ENCODE measurements at regions not wholly inside any gene's neighbourhood (a gene's known extent, or its start where the extent isn't known, plus 50 kb on each side); places are given as distances from the start of the nearest gene placed in this dataset.
"Not testable (repeated sequence)": the region's sequence is repeated elsewhere in the genome, so short reads cannot be mapped to it uniquely, and the experiment has no call there.

- not testable (repeated sequence) for H2AFZ ChIP-seq (ENCODE audit: low read length); H3K79me2 ChIP-seq (ENCODE audit: insufficient read depth, low read length); H3K4me1 ChIP-seq (ENCODE audit: insufficient read depth, low read length, severe bottlenecking); H3K27ac ChIP-seq (ENCODE audit: low read depth, low read length, poor library complexity, severe bottlenecking); H4K20me1 ChIP-seq (ENCODE audit: insufficient read depth, low read length); H3K36me3 ChIP-seq (ENCODE audit: insufficient read depth, low read length); H3K9me3 ChIP-seq (ENCODE audit: low read length); H3K4me3 ChIP-seq (ENCODE audit: low read depth, low read length, poor library complexity, severe bottlenecking); H3K27me3 ChIP-seq (ENCODE audit: insufficient read depth, low read length); H3F3A ChIP-seq (ENCODE audit: insufficient read depth, low read length); H3K9ac ChIP-seq (ENCODE audit: low read length); H3K4me2 ChIP-seq (ENCODE audit: low read length); H3K9me2 ChIP-seq (ENCODE audit: low read depth, low read length)
Observed at GRCh38 chr15:85196697-85197096, 183.7 kb upstream of the AKAP13 start.

GRCh38 chr15:85197582-85197981 is 182.8 kb upstream of the AKAP13 start:
- not testable (repeated sequence) for H4K20me1 ChIP-seq (ENCODE audit: insufficient read depth, low read length); H3K9me2 ChIP-seq (ENCODE audit: low read depth, low read length); H3K4me2 ChIP-seq (ENCODE audit: low read length); H3K9ac ChIP-seq (ENCODE audit: low read length); H3K79me2 ChIP-seq (ENCODE audit: insufficient read depth, low read length); H3K4me1 ChIP-seq (ENCODE audit: insufficient read depth, low read length, severe bottlenecking); H3K36me3 ChIP-seq (ENCODE audit: insufficient read depth, low read length); H2AFZ ChIP-seq (ENCODE audit: low read length); H3K9me3 ChIP-seq (ENCODE audit: low read length); H3K27me3 ChIP-seq (ENCODE audit: insufficient read depth, low read length); H3K27ac ChIP-seq (ENCODE audit: low read depth, low read length, poor library complexity, severe bottlenecking); H3K4me3 ChIP-seq (ENCODE audit: low read depth, low read length, poor library complexity, severe bottlenecking); H3F3A ChIP-seq (ENCODE audit: insufficient read depth, low read length)

GRCh38 chr15:85198432-85198831 is 182.0 kb upstream of the AKAP13 start:
- H3K36me3 ChIP-seq (ENCODE audit: insufficient read depth, low read length); H3K4me1 ChIP-seq (ENCODE audit: insufficient read depth, low read length, severe bottlenecking); H3K27ac ChIP-seq (ENCODE audit: low read depth, low read length, poor library complexity, severe bottlenecking); H3K9me2 ChIP-seq (ENCODE audit: low read depth, low read length); H3K9ac ChIP-seq (ENCODE audit: low read length); H3K4me3 ChIP-seq (ENCODE audit: low read depth, low read length, poor library complexity, severe bottlenecking); H2AFZ ChIP-seq (ENCODE audit: low read length); H3K4me2 ChIP-seq (ENCODE audit: low read length); H3K9me3 ChIP-seq (ENCODE audit: low read length); H3K27me3 ChIP-seq (ENCODE audit: insufficient read depth, low read length); H3F3A ChIP-seq (ENCODE audit: insufficient read depth, low read length); H3K79me2 ChIP-seq (ENCODE audit: insufficient read depth, low read length); H4K20me1 ChIP-seq (ENCODE audit: insufficient read depth, low read length): not testable (repeated sequence)

- H3K4me2 ChIP-seq (ENCODE audit: low read length); H3K9me3 ChIP-seq (ENCODE audit: low read length); H3K9me2 ChIP-seq (ENCODE audit: low read depth, low read length); H3F3A ChIP-seq (ENCODE audit: insufficient read depth, low read length); H3K4me3 ChIP-seq (ENCODE audit: low read depth, low read length, poor library complexity, severe bottlenecking); H3K27me3 ChIP-seq (ENCODE audit: insufficient read depth, low read length); H3K4me1 ChIP-seq (ENCODE audit: insufficient read depth, low read length, severe bottlenecking); H4K20me1 ChIP-seq (ENCODE audit: insufficient read depth, low read length); H3K36me3 ChIP-seq (ENCODE audit: insufficient read depth, low read length); H2AFZ ChIP-seq (ENCODE audit: low read length); H3K79me2 ChIP-seq (ENCODE audit: insufficient read depth, low read length); H3K9ac ChIP-seq (ENCODE audit: low read length); H3K27ac ChIP-seq (ENCODE audit: low read depth, low read length, poor library complexity, severe bottlenecking): not testable (repeated sequence)
Observed at GRCh38 chr15:85200215-85200614, 180.2 kb upstream of the AKAP13 start.

- not testable (repeated sequence) for H2AFZ ChIP-seq (ENCODE audit: low read length); H3K4me2 ChIP-seq (ENCODE audit: low read length); H3F3A ChIP-seq (ENCODE audit: insufficient read depth, low read length); H3K4me3 ChIP-seq (ENCODE audit: low read depth, low read length, poor library complexity, severe bottlenecking); H3K9me2 ChIP-seq (ENCODE audit: low read depth, low read length); H3K9me3 ChIP-seq (ENCODE audit: low read length); H3K79me2 ChIP-seq (ENCODE audit: insufficient read depth, low read length); H3K27me3 ChIP-seq (ENCODE audit: insufficient read depth, low read length); H3K9ac ChIP-seq (ENCODE audit: low read length); H4K20me1 ChIP-seq (ENCODE audit: insufficient read depth, low read length); H3K36me3 ChIP-seq (ENCODE audit: insufficient read depth, low read length); H3K4me1 ChIP-seq (ENCODE audit: insufficient read depth, low read length, severe bottlenecking); H3K27ac ChIP-seq (ENCODE audit: low read depth, low read length, poor library complexity, severe bottlenecking)
Observed at GRCh38 chr15:85201118-85201793, 179.1 kb upstream of the AKAP13 start.

GRCh38 chr15:85204481-85204880 is 175.9 kb upstream of the AKAP13 start:
- H3K9me2 ChIP-seq (ENCODE audit: low read depth, low read length); H3F3A ChIP-seq (ENCODE audit: insufficient read depth, low read length); H3K36me3 ChIP-seq (ENCODE audit: insufficient read depth, low read length); H3K9me3 ChIP-seq (ENCODE audit: low read length); H3K4me3 ChIP-seq (ENCODE audit: low read depth, low read length, poor library complexity, severe bottlenecking); H3K4me2 ChIP-seq (ENCODE audit: low read length); H3K79me2 ChIP-seq (ENCODE audit: insufficient read depth, low read length); H4K20me1 ChIP-seq (ENCODE audit: insufficient read depth, low read length); H3K4me1 ChIP-seq (ENCODE audit: insufficient read depth, low read length, severe bottlenecking); H2AFZ ChIP-seq (ENCODE audit: low read length); H3K27me3 ChIP-seq (ENCODE audit: insufficient read depth, low read length); H3K27ac ChIP-seq (ENCODE audit: low read depth, low read length, poor library complexity, severe bottlenecking); H3K9ac ChIP-seq (ENCODE audit: low read length): not testable (repeated sequence)

- not testable (repeated sequence) for H3K9me2 ChIP-seq (ENCODE audit: low read depth, low read length); H3K27ac ChIP-seq (ENCODE audit: low read depth, low read length, poor library complexity, severe bottlenecking); H3F3A ChIP-seq (ENCODE audit: insufficient read depth, low read length); H3K79me2 ChIP-seq (ENCODE audit: insufficient read depth, low read length); H2AFZ ChIP-seq (ENCODE audit: low read length); H3K9me3 ChIP-seq (ENCODE audit: low read length); H3K4me1 ChIP-seq (ENCODE audit: insufficient read depth, low read length, severe bottlenecking); H4K20me1 ChIP-seq (ENCODE audit: insufficient read depth, low read length); H3K36me3 ChIP-seq (ENCODE audit: insufficient read depth, low read length); H3K9ac ChIP-seq (ENCODE audit: low read length); H3K27me3 ChIP-seq (ENCODE audit: insufficient read depth, low read length)
- H3K4me2 ChIP-seq (ENCODE audit: low read length), result peak overlapping the region; percentile 48; the same call in 1 of the 2 replicates
- peak overlapping the region; percentile 49 for H3K4me3 ChIP-seq (ENCODE audit: low read depth, low read length, poor library complexity, severe bottlenecking)
Observed at GRCh38 chr15:85233791-85234325, 146.5 kb upstream of the AKAP13 start.

All from OCI-LY1 (cell line).